H1 (cell line): ENCODE measurements at regions not wholly inside any gene's neighbourhood (a gene's known extent, or its start where the extent isn't known, plus 50 kb on each side); places are given as distances from the start of the nearest gene placed in this dataset.

Experiments used
- EZH2 ChIP-seq: fragments of 200-600 bp; sonication (generic); IDR thresholded peaks from 2 replicates; pipeline ENCODE4 v1.7.1; 2012; ENCODE audit warnings: low read depth, mild to moderate bottlenecking, moderate library complexity, low read length, inconsistent platforms; ENCODE audit not compliant: severe bottlenecking
- GABPA ChIP-seq: IDR thresholded peaks from 2 replicates; pipeline ENCODE4 v1.6.1; 2011; ENCODE audit warnings: mild to moderate bottlenecking, low read length, moderate library complexity, borderline replicate concordance; ENCODE audit not compliant: insufficient read depth
- PHF8 ChIP-seq: fragments of 200-600 bp; sonication (generic); conservative IDR thresholded peaks from 2 replicates; pipeline ENCODE4 v1.7.1; 2012; ENCODE audit warnings: low read depth, mild to moderate bottlenecking, inconsistent platforms, low read length, moderate library complexity
- RAD21 ChIP-seq, 2 experiments: IDR thresholded peaks in 1 of 2; conservative IDR thresholded peaks in 1 of 2; 2 replicates each; pipeline ENCODE4 v1.6.1; 2011; ENCODE audit warnings: low read depth in 2 of 2, low read length in 2 of 2, improper control_type of control experiment in 1 of 2, inconsistent platforms in 1 of 2, mild to moderate bottlenecking in 1 of 2, moderate library complexity in 1 of 2
- RBBP5 ChIP-seq: IDR thresholded peaks from 2 replicates; pipeline ENCODE4 v1.7.1; 2012; ENCODE audit warnings: low read depth, mild to moderate bottlenecking, inconsistent platforms, low read length, moderate library complexity, borderline replicate concordance
- RFX5 ChIP-seq: IDR thresholded peaks from 2 replicates; pipeline ENCODE4 v1.6.1; 2011; ENCODE audit warnings: low read depth, low read length, improper control_type of control experiment, borderline replicate concordance
- TF ChIP-seq, protein P1 (sequence below), 3 experiments: IDR thresholded peaks; 1 replicate in 2 of 3; 2 replicates in 1 of 3; pipeline versions ENCODE4 v1.5.1 to v1.6.1; 2011; ENCODE audit warnings: low read length in 3 of 3, mild to moderate bottlenecking in 3 of 3, inconsistent platforms in 2 of 3, low read depth in 1 of 3, moderate library complexity in 1 of 3; ENCODE audit not compliant: insufficient read depth in 1 of 3; ENCODE audit errors: control extremely low read depth in 1 of 3
- TF ChIP-seq, protein P2 (sequence below): IDR thresholded peaks from 2 replicates; pipeline ENCODE4 v1.6.1; 2012; ENCODE audit warnings: low read length, inconsistent platforms

DNA sequence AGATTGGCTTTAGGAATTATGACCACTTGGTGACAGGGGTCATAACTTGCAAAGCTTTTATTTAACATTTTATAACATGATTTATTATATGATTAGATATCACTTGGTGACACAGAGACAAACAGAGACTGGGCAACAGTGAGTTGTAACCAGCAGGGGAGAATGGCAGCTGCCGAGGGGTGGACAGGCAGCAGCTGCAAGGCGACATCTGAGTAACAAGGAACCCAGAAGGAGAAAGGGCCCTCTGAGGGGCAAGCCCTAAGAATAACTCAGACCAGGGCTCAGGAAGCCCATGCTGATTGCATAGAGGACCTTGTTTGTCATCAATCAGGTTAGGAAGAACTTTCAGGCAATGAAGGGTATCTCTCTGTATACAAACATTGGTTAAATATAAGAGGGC lies 339.9 kb upstream of the SOX11 start:
- TF ChIP-seq GABPA: no peak
- no peak for TF ChIP-seq PHF8
- TF ChIP-seq RBBP5: no peak
- no peak for TF ChIP-seq EZH2
- TF ChIP-seq, protein P1, sequence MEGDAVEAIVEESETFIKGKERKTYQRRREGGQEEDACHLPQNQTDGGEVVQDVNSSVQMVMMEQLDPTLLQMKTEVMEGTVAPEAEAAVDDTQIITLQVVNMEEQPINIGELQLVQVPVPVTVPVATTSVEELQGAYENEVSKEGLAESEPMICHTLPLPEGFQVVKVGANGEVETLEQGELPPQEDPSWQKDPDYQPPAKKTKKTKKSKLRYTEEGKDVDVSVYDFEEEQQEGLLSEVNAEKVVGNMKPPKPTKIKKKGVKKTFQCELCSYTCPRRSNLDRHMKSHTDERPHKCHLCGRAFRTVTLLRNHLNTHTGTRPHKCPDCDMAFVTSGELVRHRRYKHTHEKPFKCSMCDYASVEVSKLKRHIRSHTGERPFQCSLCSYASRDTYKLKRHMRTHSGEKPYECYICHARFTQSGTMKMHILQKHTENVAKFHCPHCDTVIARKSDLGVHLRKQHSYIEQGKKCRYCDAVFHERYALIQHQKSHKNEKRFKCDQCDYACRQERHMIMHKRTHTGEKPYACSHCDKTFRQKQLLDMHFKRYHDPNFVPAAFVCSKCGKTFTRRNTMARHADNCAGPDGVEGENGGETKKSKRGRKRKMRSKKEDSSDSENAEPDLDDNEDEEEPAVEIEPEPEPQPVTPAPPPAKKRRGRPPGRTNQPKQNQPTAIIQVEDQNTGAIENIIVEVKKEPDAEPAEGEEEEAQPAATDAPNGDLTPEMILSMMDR (IDR thresholded peaks at IDR 0.05; ENCODE audit: control extremely low read depth in 1 of 3, insufficient read depth in 1 of 3, low read depth in 1 of 3, low read length in 3 of 3): no peak
- no peak for TF ChIP-seq RAD21 (IDR thresholded peaks at IDR 0.05 in 1 of 2, conservative IDR thresholded peaks at IDR 0.05 in 1 of 2; ENCODE audit: low read depth in 2 of 2, low read length in 2 of 2)
- TF ChIP-seq, protein P2, sequence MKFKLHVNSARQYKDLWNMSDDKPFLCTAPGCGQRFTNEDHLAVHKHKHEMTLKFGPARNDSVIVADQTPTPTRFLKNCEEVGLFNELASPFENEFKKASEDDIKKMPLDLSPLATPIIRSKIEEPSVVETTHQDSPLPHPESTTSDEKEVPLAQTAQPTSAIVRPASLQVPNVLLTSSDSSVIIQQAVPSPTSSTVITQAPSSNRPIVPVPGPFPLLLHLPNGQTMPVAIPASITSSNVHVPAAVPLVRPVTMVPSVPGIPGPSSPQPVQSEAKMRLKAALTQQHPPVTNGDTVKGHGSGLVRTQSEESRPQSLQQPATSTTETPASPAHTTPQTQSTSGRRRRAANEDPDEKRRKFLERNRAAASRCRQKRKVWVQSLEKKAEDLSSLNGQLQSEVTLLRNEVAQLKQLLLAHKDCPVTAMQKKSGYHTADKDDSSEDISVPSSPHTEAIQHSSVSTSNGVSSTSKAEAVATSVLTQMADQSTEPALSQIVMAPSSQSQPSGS: no peak
- no peak for TF ChIP-seq RFX5
